HG03039 (cell line): ENCODE measurements at regions not wholly inside any gene's neighbourhood (a gene's known extent, or its start where the extent isn't known, plus 50 kb on each side); places are given as distances from the start of the nearest gene placed in this dataset.
"Not testable (repeated sequence)": the region's sequence is repeated elsewhere in the genome, so short reads cannot be mapped to it uniquely, and the experiment has no call there.

Experiments used
- ATAC-seq: cut with Tn5 transposase; IDR thresholded peaks from one replicate; pipeline ENCODE4 v1.9.1; 2021; ENCODE audit warnings: mild to moderate bottlenecking, moderate library complexity; ENCODE audit not compliant: unreplicated experiment

- not testable (repeated sequence) for ATAC-seq
Observed at GRCh38 chr1:91207691-91208090, 185.9 kb upstream of the ZNF644 start.

GRCh38 chr1:91204150-91204549 lies 182.3 kb upstream of the ZNF644 start:
- not testable (repeated sequence) for ATAC-seq

GRCh38 chr1:91201694-91202093 lies 179.9 kb upstream of the ZNF644 start:
- ATAC-seq = no peak

GRCh38 chr1:91201176-91201575 lies 179.3 kb upstream of the ZNF644 start:
- no peak for ATAC-seq

- ATAC-seq = no peak
Observed at GRCh38 chr1:91200675-91201074, 178.8 kb upstream of the ZNF644 start.

DNA sequence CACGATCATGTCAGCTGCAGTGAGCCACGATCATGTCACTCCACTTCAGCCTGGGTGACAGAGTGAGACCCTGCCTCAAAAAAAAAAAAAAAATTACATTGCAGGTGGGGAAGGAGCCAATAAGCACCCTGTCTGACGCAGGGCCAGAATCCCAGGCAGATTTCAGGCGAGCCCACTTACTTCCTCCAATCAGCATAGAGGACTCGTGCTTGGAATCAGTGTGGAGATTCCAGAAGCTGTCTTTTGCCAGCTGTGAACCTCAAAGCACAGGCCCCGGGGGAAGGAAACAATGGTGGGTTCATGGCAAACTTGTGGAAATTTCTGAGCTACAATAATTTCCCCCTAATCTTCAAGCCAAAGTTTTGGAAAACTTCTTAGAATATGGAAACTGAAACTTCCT lies 178.2 kb upstream of the ZNF644 start:
- ATAC-seq = no peak

- ATAC-seq = no peak
Observed at GRCh38 chr1:91190996-91191395, 169.2 kb upstream of the ZNF644 start.

DNA sequence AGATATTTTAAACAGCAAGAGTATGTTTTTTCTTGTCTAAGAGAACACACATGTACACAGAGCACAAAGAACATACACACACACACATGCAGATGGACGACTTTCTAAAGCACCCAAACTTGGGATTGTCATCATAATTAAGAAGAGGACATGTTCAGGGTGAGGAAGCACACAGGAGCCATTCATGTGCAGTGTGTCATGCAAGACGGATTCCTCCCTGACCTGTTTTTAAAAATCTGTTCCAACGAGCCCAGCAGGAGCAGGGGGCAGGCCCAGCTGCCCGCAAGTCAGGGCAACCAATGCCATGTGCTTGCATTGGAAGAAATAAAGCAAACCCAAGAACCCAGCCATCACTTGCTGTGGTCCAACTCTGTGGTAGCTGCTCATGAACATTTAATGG lies 167.3 kb upstream of the ZNF644 start:
- no peak for ATAC-seq

GRCh38 chr1:91182807-91183206 lies 161.0 kb upstream of the ZNF644 start:
- ATAC-seq = not testable (repeated sequence)

DNA sequence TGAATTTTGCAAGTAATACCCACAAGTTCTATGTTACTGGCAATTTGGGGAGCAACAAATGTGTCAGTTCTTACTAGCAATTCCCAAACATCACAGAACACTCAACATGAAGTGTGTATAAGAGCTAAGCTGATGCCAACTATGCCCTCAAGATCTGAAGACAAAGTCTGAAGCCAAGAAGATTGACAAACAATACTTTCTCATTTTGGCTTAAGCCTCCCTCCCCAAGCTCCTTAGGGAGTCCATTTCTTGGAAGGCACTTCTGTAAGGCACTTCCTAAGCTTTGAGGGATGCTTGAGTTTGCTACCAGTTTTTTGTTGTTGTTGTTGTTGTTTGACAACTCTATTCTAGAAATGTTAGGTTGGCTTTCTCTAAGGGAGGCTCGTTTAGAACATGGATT lies 154.4 kb upstream of the ZNF644 start:
- ATAC-seq = no peak

GRCh38 chr1:91174734-91175133 lies 152.9 kb upstream of the ZNF644 start:
- no peak for ATAC-seq

- no peak for ATAC-seq
Observed at GRCh38 chr1:91173346-91173890, 151.6 kb upstream of the ZNF644 start.

DNA sequence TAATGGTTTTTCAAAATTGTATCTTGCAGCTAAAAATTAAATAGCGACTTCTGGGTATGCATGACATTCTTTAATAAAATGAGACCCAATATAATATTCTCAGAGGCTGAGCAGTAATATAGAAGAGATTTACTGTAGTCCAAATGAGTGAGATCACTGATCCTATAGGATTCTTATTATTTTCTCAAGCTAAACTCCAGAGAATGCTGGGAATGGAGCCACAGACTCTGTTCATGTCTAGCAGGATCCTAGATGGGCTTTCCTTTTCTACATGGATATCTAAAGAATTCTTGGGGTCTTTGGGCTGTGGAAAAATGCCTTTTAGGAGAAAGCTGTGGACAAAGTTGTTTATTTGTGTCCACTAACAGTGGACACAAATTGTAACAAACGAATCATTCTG lies 150.7 kb upstream of the ZNF644 start:
- no peak for ATAC-seq

DNA sequence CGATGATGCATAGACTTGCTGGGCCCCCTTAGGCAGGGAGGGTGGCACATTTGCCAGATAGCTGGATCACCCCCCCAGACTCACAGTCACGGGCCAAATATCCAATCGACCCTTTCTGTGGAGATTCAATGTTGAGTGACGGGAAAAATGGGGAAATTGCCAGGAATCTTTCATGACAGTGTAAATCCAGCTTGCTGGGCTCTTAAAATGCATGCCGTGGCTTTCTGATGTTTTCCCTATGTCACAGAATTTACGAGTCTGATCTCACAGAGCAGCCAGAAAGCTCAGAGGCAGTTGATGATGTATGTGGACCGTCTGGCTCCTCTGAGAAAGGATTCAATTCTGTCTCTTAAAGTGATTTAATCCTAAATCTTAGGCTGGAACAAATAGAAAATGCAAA lies 150.1 kb upstream of the ZNF644 start:
- no peak for ATAC-seq

GRCh38 chr1:91170571-91170970 lies 148.7 kb upstream of the ZNF644 start:
- ATAC-seq = no peak

DNA sequence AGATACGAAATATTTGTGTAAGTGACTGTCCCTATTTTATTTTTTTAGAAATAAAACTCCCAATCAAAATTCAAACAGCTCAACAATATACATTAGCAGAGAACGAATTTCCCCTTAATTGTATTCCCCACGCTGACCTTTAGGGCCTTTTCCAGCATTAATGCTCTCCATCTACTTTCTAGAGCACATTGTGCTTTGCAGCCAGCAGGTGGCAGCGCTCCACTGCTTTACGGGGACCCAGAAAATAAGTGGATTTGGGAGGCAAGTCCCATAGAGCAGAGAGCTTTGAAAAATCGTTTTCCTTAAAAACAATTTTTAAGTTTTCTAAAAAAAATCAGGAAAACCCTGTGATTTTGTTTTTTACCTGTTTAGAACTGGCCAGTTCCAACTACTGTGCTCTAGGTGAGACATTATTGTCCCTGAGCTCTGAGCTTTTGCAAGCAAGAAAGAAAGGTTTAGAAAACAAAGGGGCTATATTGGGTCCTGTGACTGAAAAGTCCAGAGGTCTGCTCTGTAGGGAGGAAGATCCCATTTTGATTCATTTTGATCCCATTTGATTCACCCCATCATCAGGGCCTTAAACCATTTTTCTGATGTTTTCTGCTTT lies 144.4 kb upstream of the ZNF644 start:
- peak; percentile 52 for ATAC-seq

GRCh38 chr1:91165033-91165654 lies 143.3 kb upstream of the ZNF644 start:
- ATAC-seq = peak; percentile 79

GRCh38 chr1:91162613-91163012 lies 140.8 kb upstream of the ZNF644 start:
- ATAC-seq = no peak

GRCh38 chr1:91161749-91162148 lies 139.9 kb upstream of the ZNF644 start:
- ATAC-seq = no peak

- ATAC-seq = no peak
Observed at GRCh38 chr1:91161166-91161565, 139.3 kb upstream of the ZNF644 start.

- no peak for ATAC-seq
Observed at GRCh38 chr1:91160363-91161075, 138.7 kb upstream of the ZNF644 start.

GRCh38 chr1:91153341-91153740 lies 131.5 kb upstream of the ZNF644 start:
- no peak for ATAC-seq
